Endodermal cell (in vitro differentiated cells): ENCODE measurements at regions not wholly inside any gene's neighbourhood (a gene's known extent, or its start where the extent isn't known, plus 50 kb on each side); places are given as distances from the start of the nearest gene placed in this dataset.

Experiments used
- DNase-seq: peaks from one replicate; pipeline ENCODE4 v3.0.0-alpha.2; 2017
- H3K27ac ChIP-seq: 2 replicates; pipeline ENCODE4 v1.5.1; 2013; ENCODE audit warnings: mild to moderate bottlenecking, low read depth, low read length, moderate library complexity
- H3K27me3 ChIP-seq: 2 replicates; pipeline ENCODE4 v1.6.1; 2013; ENCODE audit warnings: mild to moderate bottlenecking, low read length, moderate library complexity; ENCODE audit not compliant: insufficient read depth, control insufficient read depth, poor library complexity, severe bottlenecking
- H3K36me3 ChIP-seq: 2 replicates; pipeline ENCODE4 v1.7.0; 2013; ENCODE audit warnings: mild to moderate bottlenecking, low read length, moderate library complexity; ENCODE audit not compliant: control insufficient read depth, insufficient read depth
- H3K4me1 ChIP-seq: one replicate; pipeline ENCODE4 v1.7.0; 2013; ENCODE audit warnings: low read length; ENCODE audit not compliant: control insufficient read depth, insufficient read depth
- H3K4me3 ChIP-seq: 2 replicates; pipeline ENCODE4 v1.5.1; 2013; ENCODE audit warnings: mild to moderate bottlenecking, low read length, moderate library complexity
- H3K9ac ChIP-seq: 2 replicates; pipeline ENCODE4 v1.6.1; 2013; ENCODE audit warnings: mild to moderate bottlenecking, low read length, moderate library complexity; ENCODE audit not compliant: poor library complexity, severe bottlenecking; ENCODE audit errors: extremely low read depth
- H3K9me3 ChIP-seq: 2 replicates; pipeline ENCODE4 v1.6.1; 2013; ENCODE audit warnings: mild to moderate bottlenecking, low read length, moderate library complexity; ENCODE audit not compliant: control insufficient read depth
- H3K27ac Mint-ChIP-seq: 2 replicates; pipeline ENCODE4 v1.8.0; 2020; ENCODE audit warnings: mixed read lengths
- H3K27me3 Mint-ChIP-seq: 2 replicates; pipeline ENCODE4 v1.8.0; 2021; ENCODE audit warnings: mild to moderate bottlenecking, mixed read lengths; ENCODE audit not compliant: insufficient read depth
- H3K36me3 Mint-ChIP-seq: 2 replicates; pipeline ENCODE4 v1.8.0; 2020; ENCODE audit warnings: low read depth, mixed read lengths
- H3K4me1 Mint-ChIP-seq: 2 replicates; pipeline ENCODE4 v1.8.0; 2020; ENCODE audit warnings: mixed read lengths
- H3K4me3 Mint-ChIP-seq: 2 replicates; pipeline ENCODE4 v1.8.0; 2020; ENCODE audit warnings: mild to moderate bottlenecking, moderate library complexity, mixed read lengths
- H3K9me3 Mint-ChIP-seq: 2 replicates; pipeline ENCODE4 v1.8.0; 2020; ENCODE audit warnings: mild to moderate bottlenecking, mixed read lengths
- CTCF ChIP-seq: fragments of 200-600 bp; sonication (generic); conservative IDR thresholded peaks from 2 replicates; pipeline ENCODE4 v1.5.0; 2021; ENCODE audit warnings: antibody characterized with exemption, mild to moderate bottlenecking
- WGBS, 2 experiments: methylation state at CpG; one replicate each; pipeline versions ENCODE4 v1.1.5 to v1.1.7; 2013; ENCODE audit warnings: missing lambda C conversion rate in 2 of 2, mixed read lengths in 1 of 2; ENCODE audit not compliant: insufficient coverage in 1 of 2, insufficient read length in 1 of 2; 5-methylcytosine and 5-hydroxymethylcytosine counted together

GRCh38 chr4:36427696-36428095, 146.3 kb downstream of the DTHD1 start:
- Histone ChIP-seq H3K4me3 (no peak overlapping the region), H3K27ac (no peak overlapping the region), H3K9me3 (no peaks in the 10 kb centered on the region), H3K27me3 (no peaks in the 10 kb centered on the region), H3K36me3 (no peaks in the 10 kb centered on the region), H3K4me1 (no peaks in the 10 kb centered on the region), H3K9ac (no peak overlapping the region)
- no peak overlapping the region for H3K27ac Mint-ChIP-seq
- WGBS, 2 experiments, result 63 to 89% methylated on average over 1 to 2 of the region's 2 CpGs
- no peak for TF ChIP-seq CTCF
- DNase-seq, result no peak
- H3K4me1 Mint-ChIP-seq, result no peaks in the 10 kb centered on the region
- no peaks in the 10 kb centered on the region for H3K36me3 Mint-ChIP-seq
- no peaks in the 10 kb centered on the region for H3K9me3 Mint-ChIP-seq
- no peak overlapping the region for H3K4me3 Mint-ChIP-seq
- no peaks in the 10 kb centered on the region for H3K27me3 Mint-ChIP-seq

GRCh38 chr4:36432586-36432985, 151.2 kb downstream of the DTHD1 start:
- Mint-ChIP-seq H3K27ac (no peak overlapping the region), H3K27me3 (no peaks in the 10 kb centered on the region), H3K9me3 (peaks cover 29% of the 10 kb centered on the region), H3K36me3 (peaks cover 6% of the 10 kb centered on the region), H3K4me1 (no peaks in the 10 kb centered on the region), H3K4me3 (no peak overlapping the region)
- no peaks in the 10 kb centered on the region for H3K27me3 ChIP-seq
- H3K9me3 ChIP-seq, result peaks cover 19% of the 10 kb centered on the region
- DNase-seq, result no peak
- no peak overlapping the region for H3K4me3 ChIP-seq
- TF ChIP-seq CTCF, result no peak
- no peak overlapping the region for H3K27ac ChIP-seq
- whole genome bisulfite sequencing, 2 experiments, result 66 to 73% methylated on average over 2 of the region's 2 CpGs
- no peaks in the 10 kb centered on the region for H3K36me3 ChIP-seq
- H3K4me1 ChIP-seq, result no peaks in the 10 kb centered on the region
- no peak overlapping the region for H3K9ac ChIP-seq

GRCh38 chr4:36439556-36439955, 158.1 kb downstream of the DTHD1 start:
- H3K9ac ChIP-seq, result no peak overlapping the region
- H3K4me1 ChIP-seq, result peaks cover 4% of the 10 kb centered on the region
- H3K9me3 Mint-ChIP-seq, result peaks cover 36% of the 10 kb centered on the region
- H3K36me3 ChIP-seq, result no peaks in the 10 kb centered on the region
- WGBS, 2 experiments, result 48 to 55% methylated on average over 3 to 4 of the region's 4 CpGs
- no peak overlapping the region for H3K4me3 ChIP-seq
- no peak for TF ChIP-seq CTCF
- no peaks in the 10 kb centered on the region for H3K27me3 Mint-ChIP-seq
- no peaks in the 10 kb centered on the region for H3K27me3 ChIP-seq
- H3K36me3 Mint-ChIP-seq, result peaks cover 8% of the 10 kb centered on the region
- no peak overlapping the region for H3K27ac ChIP-seq
- peaks cover 16% of the 10 kb centered on the region for H3K4me1 Mint-ChIP-seq
- no peak overlapping the region for H3K27ac Mint-ChIP-seq
- H3K4me3 Mint-ChIP-seq, result no peak overlapping the region
- DNase-seq, result peak; percentile 58
- peaks cover 19% of the 10 kb centered on the region for H3K9me3 ChIP-seq
